ENCODE measurements at regions not wholly inside any gene's neighbourhood (a gene's known extent, or its start where the extent isn't known, plus 50 kb on each side); places are given as distances from the start of the nearest gene placed in this dataset.
"Not testable (repeated sequence)": the region's sequence is repeated elsewhere in the genome, so short reads cannot be mapped to it uniquely, and the experiment has no call there.

- TF ChIP-seq, protein P1, sequence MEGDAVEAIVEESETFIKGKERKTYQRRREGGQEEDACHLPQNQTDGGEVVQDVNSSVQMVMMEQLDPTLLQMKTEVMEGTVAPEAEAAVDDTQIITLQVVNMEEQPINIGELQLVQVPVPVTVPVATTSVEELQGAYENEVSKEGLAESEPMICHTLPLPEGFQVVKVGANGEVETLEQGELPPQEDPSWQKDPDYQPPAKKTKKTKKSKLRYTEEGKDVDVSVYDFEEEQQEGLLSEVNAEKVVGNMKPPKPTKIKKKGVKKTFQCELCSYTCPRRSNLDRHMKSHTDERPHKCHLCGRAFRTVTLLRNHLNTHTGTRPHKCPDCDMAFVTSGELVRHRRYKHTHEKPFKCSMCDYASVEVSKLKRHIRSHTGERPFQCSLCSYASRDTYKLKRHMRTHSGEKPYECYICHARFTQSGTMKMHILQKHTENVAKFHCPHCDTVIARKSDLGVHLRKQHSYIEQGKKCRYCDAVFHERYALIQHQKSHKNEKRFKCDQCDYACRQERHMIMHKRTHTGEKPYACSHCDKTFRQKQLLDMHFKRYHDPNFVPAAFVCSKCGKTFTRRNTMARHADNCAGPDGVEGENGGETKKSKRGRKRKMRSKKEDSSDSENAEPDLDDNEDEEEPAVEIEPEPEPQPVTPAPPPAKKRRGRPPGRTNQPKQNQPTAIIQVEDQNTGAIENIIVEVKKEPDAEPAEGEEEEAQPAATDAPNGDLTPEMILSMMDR (IDR thresholded peaks at IDR 0.05; ENCODE audit: poor library complexity, severe bottlenecking) = not testable (repeated sequence)
- TF ChIP-seq SMC3 (conservative IDR thresholded peaks at IDR 0.05; ENCODE audit: poor library complexity); EZH2 (IDR thresholded peaks at IDR 0.05; ENCODE audit: borderline replicate concordance, insufficient read depth, low read length, poor library complexity, severe bottlenecking); EP300 (conservative IDR thresholded peaks at IDR 0.05; ENCODE audit: poor library complexity, severe bottlenecking); RAD21 (conservative IDR thresholded peaks at IDR 0.05); POLR2AphosphoS5 (IDR thresholded peaks at IDR 0.05); TAF1 (IDR thresholded peaks at IDR 0.05; ENCODE audit: low read depth): not testable (repeated sequence)
- TF ChIP-seq, protein P2, sequence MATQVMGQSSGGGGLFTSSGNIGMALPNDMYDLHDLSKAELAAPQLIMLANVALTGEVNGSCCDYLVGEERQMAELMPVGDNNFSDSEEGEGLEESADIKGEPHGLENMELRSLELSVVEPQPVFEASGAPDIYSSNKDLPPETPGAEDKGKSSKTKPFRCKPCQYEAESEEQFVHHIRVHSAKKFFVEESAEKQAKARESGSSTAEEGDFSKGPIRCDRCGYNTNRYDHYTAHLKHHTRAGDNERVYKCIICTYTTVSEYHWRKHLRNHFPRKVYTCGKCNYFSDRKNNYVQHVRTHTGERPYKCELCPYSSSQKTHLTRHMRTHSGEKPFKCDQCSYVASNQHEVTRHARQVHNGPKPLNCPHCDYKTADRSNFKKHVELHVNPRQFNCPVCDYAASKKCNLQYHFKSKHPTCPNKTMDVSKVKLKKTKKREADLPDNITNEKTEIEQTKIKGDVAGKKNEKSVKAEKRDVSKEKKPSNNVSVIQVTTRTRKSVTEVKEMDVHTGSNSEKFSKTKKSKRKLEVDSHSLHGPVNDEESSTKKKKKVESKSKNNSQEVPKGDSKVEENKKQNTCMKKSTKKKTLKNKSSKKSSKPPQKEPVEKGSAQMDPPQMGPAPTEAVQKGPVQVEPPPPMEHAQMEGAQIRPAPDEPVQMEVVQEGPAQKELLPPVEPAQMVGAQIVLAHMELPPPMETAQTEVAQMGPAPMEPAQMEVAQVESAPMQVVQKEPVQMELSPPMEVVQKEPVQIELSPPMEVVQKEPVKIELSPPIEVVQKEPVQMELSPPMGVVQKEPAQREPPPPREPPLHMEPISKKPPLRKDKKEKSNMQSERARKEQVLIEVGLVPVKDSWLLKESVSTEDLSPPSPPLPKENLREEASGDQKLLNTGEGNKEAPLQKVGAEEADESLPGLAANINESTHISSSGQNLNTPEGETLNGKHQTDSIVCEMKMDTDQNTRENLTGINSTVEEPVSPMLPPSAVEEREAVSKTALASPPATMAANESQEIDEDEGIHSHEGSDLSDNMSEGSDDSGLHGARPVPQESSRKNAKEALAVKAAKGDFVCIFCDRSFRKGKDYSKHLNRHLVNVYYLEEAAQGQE (IDR thresholded peaks at IDR 0.05; ENCODE audit: borderline replicate concordance) = not testable (repeated sequence)
These were observed 1951.9 kb downstream of the FOXD4L5 start for GRCh38 chr9:63333083-63333482.
